ENCODE measurements at regions not wholly inside any gene's neighbourhood (a gene's known extent, or its start where the extent isn't known, plus 50 kb on each side); places are given as distances from the start of the nearest gene placed in this dataset.

- DNase-seq (ENCODE audit: low spot score) (no peak), ATAC-seq (no peak)
- ChIA-PET POLR2A (no interaction called here), CTCF (no interaction called here)
- no peaks in the 10 kb centered on the region for H3K4me1 Mint-ChIP-seq
- no peaks in the 10 kb centered on the region; the same call in 1 of the 2 replicates for H3K27me3 Mint-ChIP-seq (ENCODE audit: low read depth)
- H3K4me3 Mint-ChIP-seq, result no peak overlapping the region
- H3K36me3 Mint-ChIP-seq, result no peaks in the 10 kb centered on the region
- H3K27ac Mint-ChIP-seq, result no peak overlapping the region
- no peaks in the 10 kb centered on the region for H3K9me3 Mint-ChIP-seq
- TF ChIP-seq ZSCAN18 (CRISPR knock-in tag; IDR thresholded peaks at IDR 0.05), result no peak
- no peak for TF ChIP-seq ETV6 (CRISPR knock-in tag; IDR thresholded peaks at IDR 0.05)
- no peak for TF ChIP-seq ZBTB43 (CRISPR knock-in tag; IDR thresholded peaks at IDR 0.05)
- TF ChIP-seq USF1 (CRISPR knock-in tag; IDR thresholded peaks at IDR 0.05), result no peak
- no peak for TF ChIP-seq AR (CRISPR knock-in tag; IDR thresholded peaks at IDR 0.05)
- no peak for TF ChIP-seq SP1 (CRISPR knock-in tag; conservative IDR thresholded peaks at IDR 0.05)
- TF ChIP-seq ZNF138 (CRISPR knock-in tag; conservative IDR thresholded peaks at IDR 0.05), result no peak
- TF ChIP-seq NR2C2 (CRISPR knock-in tag; IDR thresholded peaks at IDR 0.05), result no peak
- no peak for TF ChIP-seq TEAD4 (CRISPR knock-in tag; IDR thresholded peaks at IDR 0.05)
- no peak for TF ChIP-seq FOXP1 (CRISPR knock-in tag; IDR thresholded peaks at IDR 0.05; ENCODE audit: borderline replicate concordance)
- no peak for TF ChIP-seq STAT6 (CRISPR knock-in tag; conservative IDR thresholded peaks at IDR 0.05; ENCODE audit: low read depth)
- no peak for TF ChIP-seq ATF6 (CRISPR knock-in tag; IDR thresholded peaks at IDR 0.05)
- no peak for TF ChIP-seq NR3C1 (CRISPR knock-in tag; conservative IDR thresholded peaks at IDR 0.05; ENCODE audit: low read depth)
- TF ChIP-seq NFYB (CRISPR knock-in tag; conservative IDR thresholded peaks at IDR 0.05; ENCODE audit: low read depth), result no peak
Measured at GRCh38 chr7:29626730-29627129, 63.1 kb downstream of the PRR15 start.

GRCh38 chr7:29627631-29628030, 64.0 kb downstream of the PRR15 start:
- Mint-ChIP-seq H3K27ac (no peak overlapping the region), H3K36me3 (no peaks in the 10 kb centered on the region), H3K4me1 (no peaks in the 10 kb centered on the region), H3K9me3 (no peaks in the 10 kb centered on the region), H3K27me3 (ENCODE audit: low read depth) (no peaks in the 10 kb centered on the region; the same call in 1 of the 2 replicates), H3K4me3 (no peak overlapping the region)
- DNase-seq (ENCODE audit: low spot score) (no peak), ATAC-seq (no peak)
- ChIA-PET POLR2A (no interaction called here), CTCF (no interaction called here)
- TF ChIP-seq ZNF281 (CRISPR knock-in tag; IDR thresholded peaks at IDR 0.05), result no peak
- no peak for TF ChIP-seq ZNF416 (CRISPR knock-in tag; IDR thresholded peaks at IDR 0.05)
- no peak for TF ChIP-seq RELA (CRISPR knock-in tag; IDR thresholded peaks at IDR 0.05; ENCODE audit: borderline replicate concordance)
- no peak for TF ChIP-seq ZNF671 (CRISPR knock-in tag; IDR thresholded peaks at IDR 0.05)
- no peak for TF ChIP-seq CTCF (IDR thresholded peaks at IDR 0.05)
